Thyroid gland (tissue), 4 donors: ENCODE measurements at regions not wholly inside any gene's neighbourhood (a gene's known extent, or its start where the extent isn't known, plus 50 kb on each side); places are given as distances from the start of the nearest gene placed in this dataset.

Experiments
- POLR2A ChIP-seq, 2 donors: fragments of 450-650 bp; IDR thresholded peaks; one replicate each; pipeline ENCODE4 v1.6.1; 2017; ENCODE audit warnings: antibody characterized with exemption in 2 of 2, mild to moderate bottlenecking in 2 of 2, moderate library complexity in 1 of 2
- TF ChIP-seq, protein P1 (sequence below), 6 experiments: fragments of 200-600 bp in 3 of 6; fragments of 450-650 bp in 3 of 6; sonication (generic) in 3 of 6; IDR thresholded peaks; one replicate each; pipeline ENCODE4 v1.5.1; 2016 to 2019; ENCODE audit warnings: antibody characterized with exemption in 6 of 6, mild to moderate bottlenecking in 2 of 6, inconsistent platforms in 1 of 6, moderate library complexity in 1 of 6

DNA sequence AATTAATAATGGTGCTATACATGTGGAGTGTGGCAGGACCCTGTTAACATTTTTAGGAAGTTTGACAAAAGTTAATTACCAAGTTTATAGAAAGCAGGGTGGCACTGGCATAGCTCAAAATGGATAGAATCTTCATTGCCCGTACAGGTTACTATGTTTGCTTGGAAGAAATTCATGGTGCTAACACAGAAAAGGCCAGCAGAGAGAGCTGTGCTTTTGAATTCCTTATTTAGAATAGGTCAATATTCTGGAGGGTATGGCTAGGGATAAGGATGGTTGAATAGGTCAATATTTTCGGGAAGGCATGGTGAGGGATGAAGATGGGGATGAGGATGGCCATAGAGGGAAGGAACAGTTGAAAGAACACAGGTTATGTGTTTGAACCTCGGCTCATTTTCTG is 345.1 kb downstream of the LMO4 start:
- TF ChIP-seq POLR2A (IDR thresholded peaks at IDR 0.05) = no peak
- TF ChIP-seq, protein P1, sequence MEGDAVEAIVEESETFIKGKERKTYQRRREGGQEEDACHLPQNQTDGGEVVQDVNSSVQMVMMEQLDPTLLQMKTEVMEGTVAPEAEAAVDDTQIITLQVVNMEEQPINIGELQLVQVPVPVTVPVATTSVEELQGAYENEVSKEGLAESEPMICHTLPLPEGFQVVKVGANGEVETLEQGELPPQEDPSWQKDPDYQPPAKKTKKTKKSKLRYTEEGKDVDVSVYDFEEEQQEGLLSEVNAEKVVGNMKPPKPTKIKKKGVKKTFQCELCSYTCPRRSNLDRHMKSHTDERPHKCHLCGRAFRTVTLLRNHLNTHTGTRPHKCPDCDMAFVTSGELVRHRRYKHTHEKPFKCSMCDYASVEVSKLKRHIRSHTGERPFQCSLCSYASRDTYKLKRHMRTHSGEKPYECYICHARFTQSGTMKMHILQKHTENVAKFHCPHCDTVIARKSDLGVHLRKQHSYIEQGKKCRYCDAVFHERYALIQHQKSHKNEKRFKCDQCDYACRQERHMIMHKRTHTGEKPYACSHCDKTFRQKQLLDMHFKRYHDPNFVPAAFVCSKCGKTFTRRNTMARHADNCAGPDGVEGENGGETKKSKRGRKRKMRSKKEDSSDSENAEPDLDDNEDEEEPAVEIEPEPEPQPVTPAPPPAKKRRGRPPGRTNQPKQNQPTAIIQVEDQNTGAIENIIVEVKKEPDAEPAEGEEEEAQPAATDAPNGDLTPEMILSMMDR (IDR thresholded peaks at IDR 0.05) = no peak
